ENCODE measurements at regions not wholly inside any gene's neighbourhood (a gene's known extent, or its start where the extent isn't known, plus 50 kb on each side); places are given as distances from the start of the nearest gene placed in this dataset.

GRCh38 chr11:31872076-31872443, 60.9 kb upstream of the PAX6 start:
- TF ChIP-seq RARB (CRISPR knock-in tag; IDR thresholded peaks at IDR 0.05) (no peak), ISL1 (CRISPR knock-in tag; IDR thresholded peaks at IDR 0.05) (no peak), PATZ1 (CRISPR knock-in tag; IDR thresholded peaks at IDR 0.05; ENCODE audit: borderline replicate concordance) (no peak), CREB5 (CRISPR knock-in tag; IDR thresholded peaks at IDR 0.05; ENCODE audit: low read depth) (no peak), GLIS3 (CRISPR knock-in tag; IDR thresholded peaks at IDR 0.05) (no peak), ZFP30 (CRISPR knock-in tag; IDR thresholded peaks at IDR 0.05) (no peak), OSR1 (CRISPR knock-in tag; IDR thresholded peaks at IDR 0.05) (no peak), SNAI2 (CRISPR knock-in tag; IDR thresholded peaks at IDR 0.05) (no peak), TSHZ2 (CRISPR knock-in tag; IDR thresholded peaks at IDR 0.05) (no peak), ZNF8 (CRISPR knock-in tag; IDR thresholded peaks at IDR 0.05) (no peak), CSRNP3 (CRISPR knock-in tag; IDR thresholded peaks at IDR 0.05) (no peak), ZFP3 (CRISPR knock-in tag; IDR thresholded peaks at IDR 0.05) (no peak), ESRRG (CRISPR knock-in tag; IDR thresholded peaks at IDR 0.05) (no peak)
